ENCODE measurements at regions not wholly inside any gene's neighbourhood (a gene's known extent, or its start where the extent isn't known, plus 50 kb on each side); places are given as distances from the start of the nearest gene placed in this dataset.
A peak's percentile ranks its signal among the peaks of the same experiment; 100 is the strongest.

DNA sequence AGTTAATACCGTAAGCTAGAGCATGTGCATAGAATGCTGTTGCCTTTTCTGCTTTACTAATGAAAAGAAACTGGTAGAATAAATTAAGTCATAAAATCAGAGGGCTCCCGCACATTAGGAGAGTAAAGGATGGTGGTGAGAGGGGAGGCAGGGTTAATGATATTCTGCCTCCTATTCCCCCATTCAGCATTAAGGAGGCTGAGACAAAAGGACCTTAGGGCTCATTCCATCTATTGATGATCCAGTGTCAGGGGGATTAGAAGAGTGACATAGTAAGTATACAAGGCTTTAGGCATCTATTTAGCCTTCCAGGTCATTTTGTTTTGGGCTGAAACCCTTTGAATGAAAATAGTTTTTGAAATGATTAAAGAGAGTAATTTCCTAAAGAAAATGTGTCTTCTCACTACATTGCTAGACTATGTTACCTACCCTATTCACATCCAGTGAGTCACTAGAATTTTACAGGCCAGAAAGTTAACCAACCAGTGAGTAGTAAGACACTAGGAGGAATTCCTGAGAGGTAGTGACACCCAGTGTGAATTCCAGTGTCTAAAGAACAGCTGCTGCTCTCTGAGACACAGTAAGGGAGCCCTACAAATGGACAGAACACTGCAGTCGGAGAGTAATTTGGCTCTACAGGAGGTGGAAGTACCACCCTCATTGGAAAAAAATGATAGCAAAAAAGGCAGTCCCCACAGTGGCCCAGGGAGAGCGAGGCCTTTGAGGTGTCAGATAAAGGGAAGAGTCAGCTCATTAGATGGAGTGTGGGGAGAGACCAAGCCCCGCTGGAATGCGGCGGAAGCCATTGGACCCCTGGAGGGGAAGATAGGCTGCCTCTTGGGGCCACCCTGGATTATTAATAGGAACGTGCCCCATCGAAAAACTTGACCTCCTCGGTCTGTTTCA lies 67.6 kb downstream of the TUSC7 start:
- no peaks in the 10 kb centered on the region for H3F3A ChIP-seq (ENCODE audit: low read length, unreplicated experiment)
- no peak for ATAC-seq
- H3K27me3 ChIP-seq (ENCODE audit: low read length): no peaks in the 10 kb centered on the region
- H3K9me2 ChIP-seq (replicated peaks; ENCODE audit: low read length): no peaks in the 10 kb centered on the region
- ChIA-PET CTCF (no interaction called here), POLR2A (ENCODE audit: unreplicated experiment) (no interaction called here)
- BruUV-seq (replicated peaks): no TSS peak
- H4K20me1 ChIP-seq (ENCODE audit: low read length): no peaks in the 10 kb centered on the region
- no peaks in the 10 kb centered on the region for H3K36me3 ChIP-seq (ENCODE audit: low read depth, low read length)
- intact Hi-C loops (cut with micrococcal nuclease): no loop called here
- no peak overlapping the region for H3K4me3 ChIP-seq (ENCODE audit: low read length)
- H3K9me3 ChIP-seq (ENCODE audit: low read length): no peaks in the 10 kb centered on the region
- no peaks in the 10 kb centered on the region for H3K79me2 ChIP-seq (ENCODE audit: low read length)
- no peak overlapping the region for H3K4me2 ChIP-seq (ENCODE audit: low read length)
- H2AFZ ChIP-seq (ENCODE audit: low read length): no peak overlapping the region
- TF ChIP-seq, protein P1, sequence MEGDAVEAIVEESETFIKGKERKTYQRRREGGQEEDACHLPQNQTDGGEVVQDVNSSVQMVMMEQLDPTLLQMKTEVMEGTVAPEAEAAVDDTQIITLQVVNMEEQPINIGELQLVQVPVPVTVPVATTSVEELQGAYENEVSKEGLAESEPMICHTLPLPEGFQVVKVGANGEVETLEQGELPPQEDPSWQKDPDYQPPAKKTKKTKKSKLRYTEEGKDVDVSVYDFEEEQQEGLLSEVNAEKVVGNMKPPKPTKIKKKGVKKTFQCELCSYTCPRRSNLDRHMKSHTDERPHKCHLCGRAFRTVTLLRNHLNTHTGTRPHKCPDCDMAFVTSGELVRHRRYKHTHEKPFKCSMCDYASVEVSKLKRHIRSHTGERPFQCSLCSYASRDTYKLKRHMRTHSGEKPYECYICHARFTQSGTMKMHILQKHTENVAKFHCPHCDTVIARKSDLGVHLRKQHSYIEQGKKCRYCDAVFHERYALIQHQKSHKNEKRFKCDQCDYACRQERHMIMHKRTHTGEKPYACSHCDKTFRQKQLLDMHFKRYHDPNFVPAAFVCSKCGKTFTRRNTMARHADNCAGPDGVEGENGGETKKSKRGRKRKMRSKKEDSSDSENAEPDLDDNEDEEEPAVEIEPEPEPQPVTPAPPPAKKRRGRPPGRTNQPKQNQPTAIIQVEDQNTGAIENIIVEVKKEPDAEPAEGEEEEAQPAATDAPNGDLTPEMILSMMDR (conservative IDR thresholded peaks at IDR 0.05; ENCODE audit: low read depth, low read length): no peak
- no peak for TF ChIP-seq EZH2 (IDR thresholded peaks at IDR 0.05; ENCODE audit: low read length, unreplicated experiment)
- no peak for TF ChIP-seq EZH2phosphoT487 (IDR thresholded peaks at IDR 0.05; ENCODE audit: borderline replicate concordance, low read length)
- no peak overlapping the region for H3K9ac ChIP-seq (ENCODE audit: low read length)
- H3K27ac ChIP-seq (ENCODE audit: low read length): no peak overlapping the region
- H3K4me1 ChIP-seq (ENCODE audit: insufficient read depth, low read length): no peaks in the 10 kb centered on the region
- peak; percentile 34 for DNase-seq

DNA sequence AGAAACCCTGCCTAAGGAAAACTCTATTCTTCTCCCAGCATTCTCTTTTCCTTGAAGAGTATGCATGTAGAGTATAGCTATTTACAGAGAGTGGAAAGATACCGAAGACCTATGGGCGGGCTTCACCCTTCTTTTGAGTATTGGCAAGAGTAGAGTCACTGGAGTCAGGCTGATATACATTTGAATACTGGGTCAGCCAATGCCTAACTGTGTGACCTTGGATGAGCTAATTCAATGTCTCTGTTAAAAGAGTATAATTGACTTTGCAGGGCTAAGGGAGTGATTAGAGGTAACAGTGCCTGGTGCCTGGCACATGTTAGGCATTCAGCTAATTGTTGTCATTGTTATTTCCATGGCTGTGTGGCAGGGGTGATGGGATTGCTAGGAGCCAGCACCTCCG lies 75.6 kb downstream of the TUSC7 start:
- ChIA-PET CTCF (no interaction called here), POLR2A (ENCODE audit: unreplicated experiment) (no interaction called here)
- no peak for ATAC-seq

More for the DNA sequence above, 75.6 kb downstream of the TUSC7 start:
- no peak overlapping the region for H2AFZ ChIP-seq (ENCODE audit: low read length)
- 0 out of 2 replicates have a peak, but pooled peaks cover 4% of the 10 kb centered on the region for H3K9me3 ChIP-seq (ENCODE audit: low read length)
- no TSS peak for BruUV-seq (replicated peaks)
- H3K36me3 ChIP-seq (ENCODE audit: low read depth, low read length): no peaks in the 10 kb centered on the region
- intact Hi-C loops (cut with micrococcal nuclease): no loop called here
- no peak overlapping the region for H3K9ac ChIP-seq (ENCODE audit: low read length)
- H3K27ac ChIP-seq (ENCODE audit: low read length): no peak overlapping the region
- no peak for DNase-seq
- H3K79me2 ChIP-seq (ENCODE audit: low read length): no peaks in the 10 kb centered on the region
- no peaks in the 10 kb centered on the region for H3K4me1 ChIP-seq (ENCODE audit: insufficient read depth, low read length)
- no peak overlapping the region for H3K4me2 ChIP-seq (ENCODE audit: low read length)
- no peaks in the 10 kb centered on the region for H3K9me2 ChIP-seq (replicated peaks; ENCODE audit: low read length)
- no peaks in the 10 kb centered on the region for H3F3A ChIP-seq (ENCODE audit: low read length, unreplicated experiment)
- no peaks in the 10 kb centered on the region for H3K27me3 ChIP-seq (ENCODE audit: low read length)
- no peak overlapping the region for H3K4me3 ChIP-seq (ENCODE audit: low read length)
- TF ChIP-seq, protein P1 (conservative IDR thresholded peaks at IDR 0.05; ENCODE audit: low read depth, low read length): no peak
- TF ChIP-seq EZH2phosphoT487 (IDR thresholded peaks at IDR 0.05; ENCODE audit: borderline replicate concordance, low read length) (no peak), EZH2 (IDR thresholded peaks at IDR 0.05; ENCODE audit: low read length, unreplicated experiment) (no peak)
- H4K20me1 ChIP-seq (ENCODE audit: low read length): no peaks in the 10 kb centered on the region

Measured in PC-3 (cell line).